Smooth muscle cell of the brain vasculature (primary cell): ENCODE measurements at regions not wholly inside any gene's neighbourhood (a gene's known extent, or its start where the extent isn't known, plus 50 kb on each side); places are given as distances from the start of the nearest gene placed in this dataset.

Source experiments
- DNase-seq: peaks from one replicate; pipeline ENCODE4 v3.0.0-alpha.2; 2012; ENCODE audit warnings: low read depth, low spot score

DNA sequence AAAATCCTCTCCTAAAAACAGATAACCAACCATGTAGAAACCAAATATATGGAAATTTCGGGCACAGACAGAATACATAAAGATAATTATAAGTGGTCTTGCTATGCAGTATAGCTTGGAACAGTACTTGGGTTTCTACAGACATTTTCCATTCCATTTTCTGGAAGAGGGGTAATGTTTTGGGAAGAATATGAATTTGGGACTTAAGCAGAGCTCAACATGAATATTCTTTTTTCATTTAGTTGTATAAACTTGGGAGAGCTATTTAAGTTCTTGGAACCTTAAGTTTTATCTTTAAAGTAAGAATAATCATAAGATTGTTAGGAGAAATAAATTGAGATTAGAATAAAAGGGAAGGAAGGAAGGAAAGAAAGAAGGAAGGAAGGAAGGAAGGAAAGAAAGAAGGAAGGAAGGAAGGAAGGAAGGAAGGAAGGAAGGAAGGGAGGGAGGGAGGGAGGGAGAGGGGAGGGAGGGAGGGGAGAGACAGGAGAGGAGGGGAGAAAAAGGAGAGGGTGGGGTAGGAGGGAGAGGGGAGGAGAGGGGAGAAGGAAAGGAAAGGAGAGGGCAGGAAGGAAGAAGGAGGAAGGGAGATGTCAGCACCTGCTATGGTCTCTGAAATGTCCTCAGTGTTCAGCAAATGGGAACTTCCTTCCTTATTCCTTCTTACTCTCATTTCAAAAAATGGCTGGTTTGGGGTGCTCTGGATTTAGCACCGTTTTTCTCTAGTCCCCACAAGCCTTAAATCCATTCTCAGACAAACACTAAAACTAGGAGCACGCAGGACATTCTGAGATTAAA, 248.3 kb downstream of the LY86 start:
- no peak for DNase-seq

DNA sequence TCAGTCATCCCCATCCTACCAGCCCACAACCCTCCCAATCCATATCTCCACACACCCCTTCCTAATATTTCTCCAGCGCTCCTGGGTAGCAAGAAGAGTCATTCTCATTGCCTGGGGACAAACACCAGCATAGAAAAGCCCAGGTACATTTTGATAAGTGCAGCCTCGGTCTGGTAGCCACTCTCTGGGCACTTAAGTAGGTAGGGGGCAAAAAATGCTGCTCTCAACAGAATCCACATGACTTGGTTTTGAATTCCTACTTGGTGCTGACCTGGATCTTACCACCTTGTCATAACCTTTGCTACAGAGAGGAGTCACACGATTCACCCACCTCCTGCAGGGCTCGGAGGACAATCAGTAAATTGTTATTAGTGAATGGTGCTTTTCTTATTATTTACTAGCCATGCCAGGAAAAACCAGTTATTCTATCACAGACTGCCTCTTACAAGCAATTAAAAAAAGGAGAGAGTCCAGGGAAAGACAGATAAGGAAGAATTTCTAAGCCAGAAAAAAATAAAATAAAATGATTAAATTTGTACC, 249.1 kb downstream of the LY86 start:
- no peak for DNase-seq

DNA sequence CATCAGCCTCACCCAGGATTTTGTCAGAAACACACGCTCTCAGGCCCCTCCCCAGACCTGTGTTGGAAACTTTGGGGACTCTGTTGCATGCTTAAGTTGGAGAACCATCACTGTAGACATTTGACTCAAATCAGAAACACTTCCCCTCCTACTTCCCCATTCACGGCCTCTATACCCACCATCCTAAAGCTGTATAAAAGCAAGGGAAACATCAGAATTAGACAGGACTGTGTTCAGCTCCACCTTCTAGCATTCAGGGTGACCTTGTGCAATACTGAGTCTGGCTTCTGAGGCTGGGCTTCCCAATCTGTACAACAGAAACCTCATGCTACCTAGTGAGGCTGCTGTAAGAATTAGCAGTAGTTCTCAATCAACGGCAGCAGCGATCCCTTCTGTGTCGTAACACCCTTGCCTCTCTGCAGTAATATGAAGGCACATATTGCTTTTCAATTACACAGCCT, 252.3 kb downstream of the LY86 start:
- no peak for DNase-seq

DNA sequence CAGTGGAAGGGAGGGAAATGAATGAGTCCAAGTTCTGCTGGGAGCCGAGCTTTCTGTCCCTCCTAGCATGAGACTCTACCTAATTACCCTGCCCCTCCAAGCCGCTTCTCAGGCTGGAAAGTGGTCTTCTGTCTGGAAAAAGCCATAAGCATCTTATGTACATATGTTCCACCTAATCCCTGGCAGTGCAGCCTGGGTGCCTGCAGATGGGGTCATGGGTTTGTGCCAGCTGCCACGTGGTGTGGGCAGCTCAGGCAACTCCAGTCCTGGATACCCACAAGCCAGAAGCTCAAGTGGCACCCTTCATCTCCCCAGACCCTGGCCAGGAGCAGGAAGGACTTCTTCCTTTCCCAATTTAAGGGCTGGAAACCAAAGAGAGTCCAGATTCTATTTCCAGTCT, 253.1 kb downstream of the LY86 start:
- no peak for DNase-seq

DNA sequence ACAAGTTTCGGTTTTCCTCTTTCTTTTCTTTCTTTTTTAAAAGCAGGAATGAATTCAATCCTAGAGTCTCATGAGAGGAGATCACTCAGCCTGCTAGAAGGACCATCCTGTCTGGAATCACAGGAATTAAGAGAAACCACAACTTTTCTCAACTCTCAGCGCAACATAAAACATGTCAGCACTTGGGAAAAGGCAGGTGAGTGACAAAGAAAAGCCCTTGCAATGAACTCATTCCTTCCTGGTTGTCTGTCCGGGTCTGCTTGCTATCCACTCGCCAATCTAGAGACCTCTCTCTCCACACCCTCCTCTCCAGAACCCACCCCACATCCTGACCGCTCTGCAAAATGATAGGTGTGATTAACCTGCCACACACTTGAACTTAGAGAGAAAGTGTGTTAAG, 253.8 kb downstream of the LY86 start:
- no peak for DNase-seq

DNA sequence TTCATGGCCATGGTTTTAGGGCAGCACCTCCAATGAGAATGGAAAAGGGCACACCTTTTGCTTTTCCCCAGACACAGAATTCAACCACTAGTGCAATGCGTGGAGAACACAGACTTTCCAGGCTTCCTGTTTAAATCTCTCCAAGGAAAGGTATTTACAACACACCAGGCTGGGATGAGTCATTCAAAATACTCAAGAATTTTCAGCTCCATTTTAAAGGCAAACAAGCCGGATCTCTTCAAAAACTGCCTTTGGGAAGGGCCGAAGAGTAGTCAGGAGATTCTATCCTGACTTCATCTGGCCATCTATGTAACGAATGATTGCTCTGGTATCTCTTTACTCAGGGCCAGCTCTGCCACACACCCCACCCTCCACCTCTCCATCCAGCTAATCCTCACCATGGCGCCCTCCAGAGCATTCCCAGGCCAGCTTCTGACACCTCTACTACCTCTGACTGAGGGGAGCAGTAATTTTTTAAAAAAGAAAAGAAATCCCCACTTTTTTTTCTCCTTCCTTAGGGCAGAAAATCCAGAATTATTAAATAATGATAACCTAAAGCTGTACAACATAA, 254.6 kb downstream of the LY86 start:
- no peak for DNase-seq

DNA sequence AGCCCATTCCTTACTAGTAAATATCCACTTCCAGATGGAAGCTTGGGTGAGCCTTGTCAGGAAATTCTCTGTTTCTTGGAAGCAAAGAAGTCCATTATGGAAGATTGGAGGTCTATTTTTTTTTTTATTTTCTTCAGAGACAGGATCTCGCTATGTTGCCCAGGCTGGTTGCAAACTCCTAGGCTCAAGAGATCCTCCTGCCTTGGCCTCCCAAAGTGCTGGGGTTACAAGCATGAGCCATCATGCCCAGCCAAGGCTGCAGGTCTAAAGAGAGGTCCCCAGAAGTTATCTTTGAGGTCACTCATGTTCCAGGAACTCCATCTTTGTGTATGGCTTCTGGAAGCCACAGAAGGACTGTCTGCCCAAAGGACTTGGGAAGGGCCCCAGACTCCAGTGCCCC, 255.3 kb downstream of the LY86 start:
- DNase-seq = no peak

DNA sequence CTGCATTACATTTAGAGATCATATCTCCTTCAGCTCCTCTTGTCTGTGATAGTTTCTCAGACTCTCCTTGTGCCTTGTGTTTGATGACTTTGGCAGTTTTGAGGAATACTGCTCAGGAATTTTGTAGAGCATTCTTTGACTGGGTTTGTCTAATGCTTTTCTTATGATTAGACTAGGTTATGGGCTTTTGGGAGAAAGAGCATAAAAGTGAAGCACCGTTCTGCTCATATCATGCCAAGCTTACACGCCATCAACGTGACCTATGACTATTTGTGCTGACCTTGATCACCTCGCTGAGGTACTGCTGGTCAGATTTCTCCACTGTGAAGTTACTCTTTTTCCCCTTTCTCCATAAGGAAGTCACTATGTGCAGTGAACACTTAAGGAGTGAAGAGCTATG, 256.0 kb downstream of the LY86 start:
- DNase-seq = no peak

DNA sequence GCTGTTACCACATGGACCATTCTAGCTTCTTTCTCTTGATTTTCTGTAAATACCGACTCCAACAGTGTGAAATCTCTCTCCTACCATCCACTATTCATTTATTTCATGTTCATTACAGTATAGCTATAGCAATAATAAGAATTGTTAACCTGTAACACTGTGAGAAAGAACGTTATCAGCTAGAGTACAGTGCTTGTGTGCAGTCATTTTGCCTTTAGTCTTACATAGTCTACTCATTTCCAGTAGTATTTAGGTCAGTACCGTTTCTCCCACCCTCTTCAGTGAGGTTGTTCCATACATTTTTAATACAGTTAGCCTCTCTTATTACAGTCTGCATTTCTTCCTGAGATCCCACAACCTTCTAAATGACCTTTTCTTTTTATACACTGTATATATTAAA, 257.1 kb downstream of the LY86 start:
- no peak for DNase-seq

DNA sequence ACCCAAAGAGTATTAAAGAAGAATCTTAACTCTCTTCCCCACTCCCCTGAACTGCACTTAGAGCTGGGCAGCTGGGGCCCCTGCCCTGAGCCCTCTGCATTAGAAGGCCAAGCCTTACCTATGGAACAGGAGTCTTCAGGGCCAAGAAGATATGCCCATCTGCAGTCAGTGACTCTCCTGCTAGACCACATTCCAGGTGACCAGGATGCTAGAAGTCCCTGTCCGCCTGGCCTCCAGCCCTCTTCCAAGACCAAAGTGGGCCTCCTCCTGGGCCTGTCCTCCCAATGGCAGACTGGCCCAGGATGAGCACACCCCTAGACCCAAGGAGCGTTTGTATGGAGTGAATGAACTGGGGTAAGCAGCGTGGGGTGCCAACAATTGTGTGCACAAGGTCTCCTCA, 259.1 kb downstream of the LY86 start:
- no peak for DNase-seq

DNA sequence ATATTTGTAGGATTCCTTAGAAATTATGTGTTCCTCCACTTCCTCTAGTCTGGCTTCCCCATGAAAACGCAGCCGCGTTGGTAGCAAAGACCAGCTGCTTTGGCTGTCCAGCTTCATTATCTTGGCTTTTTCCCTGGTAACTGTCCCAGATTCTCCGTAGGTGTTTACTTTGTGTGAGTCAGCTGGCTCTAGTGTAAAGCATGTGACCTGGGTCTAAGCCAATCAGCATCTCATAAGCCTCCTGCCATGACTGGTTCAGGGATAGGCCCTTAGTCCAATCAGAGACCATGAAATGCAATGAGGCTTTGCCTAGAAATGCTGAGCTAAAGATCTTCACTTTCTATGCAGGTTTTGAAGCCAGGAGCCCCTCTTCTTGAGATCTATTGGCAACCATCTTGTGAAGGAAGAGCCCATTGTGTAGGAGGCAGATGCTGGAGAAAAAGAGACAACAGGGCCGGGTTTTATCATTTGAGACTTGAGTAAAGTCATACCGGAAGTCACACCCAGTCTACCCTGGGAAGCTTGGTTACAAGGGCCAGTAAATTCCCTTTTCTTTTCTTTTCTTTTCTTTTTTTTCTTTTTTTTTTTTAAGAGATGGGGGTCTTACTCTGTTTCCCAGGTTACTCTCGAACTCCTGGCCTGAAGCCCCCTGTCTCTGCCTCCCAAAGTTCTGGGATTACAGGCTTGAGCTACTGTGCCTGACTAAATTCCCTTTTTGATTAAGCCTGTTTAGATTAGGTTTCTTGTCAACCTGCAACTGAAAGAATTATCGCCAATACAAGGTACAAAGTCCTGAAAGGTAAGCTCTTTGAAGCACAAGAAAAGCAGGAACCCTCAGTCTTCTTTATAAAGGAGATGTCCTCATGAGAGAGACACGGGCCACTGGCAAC, 256.5 kb upstream of the RREB1 start:
- DNase-seq = peak; percentile 20

DNA sequence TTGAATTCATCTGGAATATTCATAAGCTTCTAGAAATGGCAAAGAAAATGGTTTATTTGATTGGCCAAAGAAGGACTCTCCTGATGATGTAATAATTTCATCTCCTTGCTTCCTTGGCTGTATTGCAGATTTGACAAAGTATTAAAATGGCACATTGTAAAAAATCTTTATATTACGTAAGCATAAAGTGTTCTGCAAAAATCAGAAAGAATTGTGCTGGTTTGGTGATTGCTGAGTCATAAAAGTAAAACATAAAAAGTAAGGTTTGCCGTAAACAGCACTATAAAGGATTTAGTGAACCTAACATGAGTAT, 255.9 kb upstream of the RREB1 start:
- DNase-seq = no peak

DNA sequence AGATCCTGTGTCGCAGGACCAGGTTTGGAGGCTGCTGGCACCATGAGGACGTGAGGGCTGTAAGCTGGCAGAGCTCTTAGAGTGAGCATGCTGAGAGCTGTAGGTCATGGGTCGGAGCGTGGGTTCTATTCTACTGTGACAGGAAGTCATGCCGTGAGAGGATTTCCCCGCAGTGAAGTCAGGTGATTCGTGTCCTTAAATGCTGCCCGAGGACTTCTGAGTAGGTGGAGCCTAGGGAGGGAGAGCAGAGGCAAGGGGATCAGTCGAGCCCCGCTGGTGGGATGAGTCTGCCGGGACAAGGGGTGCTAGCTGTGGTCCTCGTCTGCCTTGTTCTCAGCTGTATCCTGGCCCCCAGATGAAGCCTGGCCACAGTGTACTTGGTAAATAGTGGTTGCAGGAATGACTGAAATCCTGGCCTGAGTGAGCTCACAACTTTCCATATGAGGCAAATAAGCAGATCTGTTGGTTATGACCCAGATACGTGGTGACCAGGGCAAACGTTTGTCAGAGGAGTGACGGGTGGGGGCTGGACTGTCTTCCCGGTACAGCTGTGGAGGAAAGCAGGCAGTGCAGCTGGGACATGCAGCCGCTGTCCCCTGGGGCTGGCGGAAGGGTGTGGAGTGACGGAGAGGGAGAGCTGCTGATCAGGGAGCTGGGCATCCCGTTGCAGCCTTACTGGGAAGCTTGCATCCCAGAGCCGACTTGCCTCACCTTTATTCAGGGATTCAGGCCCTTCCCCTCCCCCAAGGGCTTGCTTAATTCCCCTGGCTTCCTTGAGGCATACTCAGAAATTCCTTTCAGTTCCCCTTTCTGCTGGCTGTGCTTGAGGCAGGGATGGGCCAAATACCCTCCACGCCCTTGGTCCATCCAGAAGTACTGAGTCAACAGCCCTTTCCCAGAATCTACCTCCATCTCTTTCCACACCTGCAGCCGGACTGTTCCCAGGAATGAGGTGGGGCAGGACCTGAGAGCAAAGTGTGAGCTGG, 250.9 kb upstream of the RREB1 start:
- no peak for DNase-seq

DNA sequence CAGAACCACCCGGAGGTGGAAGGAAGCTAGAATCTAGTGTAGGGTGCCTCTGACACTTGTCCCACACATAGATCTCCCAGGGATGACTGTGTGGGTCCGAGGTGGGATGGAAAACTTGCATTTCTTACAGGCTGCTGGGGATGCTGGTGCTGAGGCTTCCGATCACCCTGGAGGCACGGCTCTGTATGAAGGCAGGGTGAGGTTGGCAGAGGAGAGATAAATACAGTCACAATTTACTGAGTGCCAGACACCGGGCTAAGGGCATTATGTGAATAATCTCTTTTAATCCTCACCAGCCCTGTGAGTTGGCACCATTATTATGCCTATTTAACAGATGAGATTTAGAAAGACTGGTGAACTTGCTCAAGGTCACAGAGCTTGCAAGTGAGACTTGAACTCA, 250.2 kb upstream of the RREB1 start:
- no peak for DNase-seq

DNA sequence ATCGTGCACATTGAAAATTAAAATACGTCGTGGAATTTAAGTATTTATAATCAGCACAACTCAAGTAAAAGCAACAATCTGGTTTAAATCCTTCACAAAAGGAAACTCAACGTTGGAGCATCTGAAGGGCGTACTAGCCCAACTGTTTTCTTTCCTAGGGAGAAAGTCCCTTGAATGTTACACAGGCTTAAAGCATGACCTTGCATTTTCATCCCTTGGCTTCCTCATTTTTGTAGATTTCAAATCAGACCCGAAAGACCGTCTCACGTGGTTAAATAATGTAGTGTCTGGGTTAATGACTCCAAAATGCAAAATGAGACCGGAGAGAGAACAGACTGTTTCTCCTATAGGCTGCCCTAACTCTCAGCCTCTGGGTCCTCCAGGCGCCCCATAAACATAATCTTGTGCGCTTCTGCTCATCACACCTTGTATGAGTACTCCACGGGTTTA, 249.2 kb upstream of the RREB1 start:
- no peak for DNase-seq

DNA sequence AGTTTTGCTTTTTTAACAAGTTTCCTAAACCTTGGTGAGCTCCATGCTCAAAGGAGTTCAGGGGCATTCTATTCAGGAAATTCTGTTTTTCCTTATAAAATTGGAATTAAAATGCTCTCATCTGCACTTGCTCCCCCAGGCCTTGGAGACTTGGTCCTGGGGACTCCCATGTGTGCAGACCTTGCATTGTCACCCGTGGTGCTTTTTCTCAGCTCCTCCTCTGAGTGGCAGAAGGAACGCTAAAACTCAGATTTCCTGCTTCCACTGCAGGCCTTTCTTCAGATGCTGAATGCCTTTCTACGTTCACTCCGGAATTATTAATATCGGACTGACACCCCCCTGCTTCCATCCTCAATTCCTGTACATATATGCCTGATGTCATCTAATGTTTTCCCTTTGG, 248.7 kb upstream of the RREB1 start:
- DNase-seq = no peak

DNA sequence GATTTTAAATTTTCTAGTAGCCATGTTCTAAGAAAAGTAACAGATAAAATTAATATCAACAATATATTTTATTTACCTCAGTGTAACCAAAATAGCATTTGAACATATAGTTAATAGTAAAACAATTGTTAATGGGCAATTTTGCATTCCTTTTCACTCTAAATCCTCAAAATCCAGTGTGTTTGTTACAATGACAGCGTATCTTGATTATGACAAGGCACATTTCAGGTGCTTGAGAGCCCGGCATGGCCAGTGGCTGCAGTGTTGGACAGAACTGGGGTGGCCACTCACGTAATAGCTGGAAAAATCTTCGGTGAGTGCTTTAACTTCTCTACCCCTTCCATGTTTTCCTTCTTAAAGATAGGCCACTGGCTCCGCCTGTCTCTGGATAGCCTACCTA, 248.0 kb upstream of the RREB1 start:
- no peak for DNase-seq

DNA sequence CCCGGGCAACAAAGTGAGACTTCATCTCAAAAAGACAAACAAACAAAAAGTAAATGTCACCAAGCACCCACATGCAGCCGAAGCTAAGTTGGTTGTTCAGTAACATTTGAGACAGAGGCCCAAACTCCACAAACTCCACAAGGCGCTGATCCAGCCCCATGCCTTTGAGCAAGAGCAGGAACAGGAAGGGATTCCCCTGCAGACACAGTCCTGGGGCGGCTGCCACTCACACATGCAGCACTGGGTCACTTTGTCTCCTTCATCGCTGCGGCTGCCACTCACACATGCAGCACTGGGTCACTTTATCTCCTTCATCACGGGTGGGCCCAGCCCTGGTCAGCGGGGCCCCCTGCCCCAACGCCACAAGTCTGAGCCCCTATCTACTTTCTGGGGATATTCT, 246.9 kb upstream of the RREB1 start:
- no peak for DNase-seq

DNA sequence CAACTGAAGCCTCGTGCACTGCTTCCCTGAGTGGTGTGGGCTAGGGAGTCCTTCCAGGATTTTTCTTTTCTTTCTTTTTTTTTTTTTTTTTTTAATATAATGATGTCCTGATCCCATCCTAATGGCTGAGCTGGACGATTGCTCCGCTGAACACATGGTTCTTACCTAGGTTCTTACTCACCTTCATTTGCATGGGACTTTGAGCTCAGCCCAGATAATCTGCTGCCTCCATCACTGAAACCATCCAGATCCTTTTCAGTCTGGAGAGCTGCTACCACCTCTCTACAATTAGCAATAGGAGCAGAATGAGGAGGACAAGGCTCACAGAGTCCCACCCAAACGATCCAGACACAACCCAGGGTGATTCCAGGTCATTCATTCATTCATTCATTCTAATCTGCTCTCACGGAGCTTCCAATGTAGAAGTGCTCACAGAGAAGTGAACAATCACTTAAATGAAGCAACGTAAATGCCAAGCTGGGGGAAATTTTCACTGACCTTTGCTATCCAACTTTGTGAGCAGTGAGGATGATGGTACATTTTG, 246.3 kb upstream of the RREB1 start:
- DNase-seq = no peak

DNA sequence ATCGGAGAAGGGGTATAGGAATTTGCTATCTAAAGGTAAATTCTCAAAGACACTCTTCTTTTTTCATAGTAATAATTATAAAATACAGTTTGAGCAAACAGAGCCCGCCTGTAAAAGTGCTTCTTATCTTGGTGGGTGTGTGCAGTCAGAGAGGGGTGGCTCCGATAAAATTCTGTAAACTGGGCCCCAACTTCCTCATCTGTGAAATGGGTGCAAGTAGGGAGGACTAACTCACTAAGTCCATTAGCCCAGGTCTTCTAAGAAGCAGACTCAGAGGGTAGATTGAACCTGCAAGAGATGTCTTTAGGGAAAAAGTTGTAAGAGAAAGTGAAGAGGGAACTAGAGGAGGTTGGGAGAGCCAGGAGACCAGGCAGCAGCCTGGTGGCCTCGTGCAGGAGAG, 245.8 kb upstream of the RREB1 start:
- no peak for DNase-seq
